GM19395 (cell line): ENCODE measurements at regions not wholly inside any gene's neighbourhood (a gene's known extent, or its start where the extent isn't known, plus 50 kb on each side); places are given as distances from the start of the nearest gene placed in this dataset.
"Not testable (repeated sequence)": the region's sequence is repeated elsewhere in the genome, so short reads cannot be mapped to it uniquely, and the experiment has no call there.

Experiments
- ATAC-seq: cut with Tn5 transposase; IDR thresholded peaks from one replicate; pipeline ENCODE4 v1.9.1; 2021; ENCODE audit warnings: mild to moderate bottlenecking, moderate library complexity; ENCODE audit not compliant: unreplicated experiment

- ATAC-seq = no peak
These were observed 199.3 kb downstream of the C9orf152 start for GRCh38 chr9:110008663-110009062.

DNA sequence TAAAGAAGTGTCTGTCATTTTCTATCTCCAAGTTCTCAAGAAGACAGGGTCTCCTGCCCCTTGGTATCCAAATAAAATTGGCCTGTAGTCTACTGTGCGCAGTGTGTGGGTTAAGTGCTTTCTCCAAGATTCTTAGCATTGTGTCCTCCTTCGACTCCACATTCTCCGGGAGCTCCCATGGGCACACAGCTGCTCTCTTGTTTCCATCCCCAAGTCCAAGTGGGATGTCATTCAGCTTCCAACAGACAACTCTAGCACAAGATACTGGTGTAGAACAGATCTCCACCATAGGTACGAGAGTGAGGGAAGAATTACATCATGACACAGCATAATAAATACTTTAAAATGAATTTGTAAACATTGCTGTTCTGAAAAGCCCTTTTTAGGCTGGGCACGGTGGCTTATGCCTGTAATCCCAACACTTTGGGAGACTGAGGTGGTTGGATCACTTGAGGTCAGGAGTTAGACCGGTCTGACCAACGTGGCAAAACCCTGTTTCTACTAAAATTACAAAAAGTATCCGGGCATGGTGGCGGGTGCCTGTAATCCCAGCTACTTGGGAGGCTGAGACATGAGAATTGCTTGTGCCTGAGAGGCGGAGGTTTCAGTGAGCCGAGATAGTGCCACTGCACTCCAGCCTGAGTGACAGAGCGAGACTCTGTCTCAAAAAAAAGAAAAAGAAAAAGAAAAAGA, 196.2 kb downstream of the C9orf152 start:
- no peak for ATAC-seq

- no peak for ATAC-seq
These were observed 194.9 kb downstream of the C9orf152 start for GRCh38 chr9:110013064-110013463.

- ATAC-seq = no peak
These were observed 192.2 kb downstream of the C9orf152 start for GRCh38 chr9:110015759-110016158.

GRCh38 chr9:110016340-110016739, 191.6 kb downstream of the C9orf152 start:
- no peak for ATAC-seq

- ATAC-seq = not testable (repeated sequence)
These were observed 187.7 kb downstream of the C9orf152 start for GRCh38 chr9:110020216-110020615.

- peak; percentile 99 for ATAC-seq
These were observed 186.1 kb downstream of the C9orf152 start for GRCh38 chr9:110021891-110022290.

- not testable (repeated sequence) for ATAC-seq
These were observed 184.7 kb downstream of the C9orf152 start for GRCh38 chr9:110023221-110023620.

- no peak for ATAC-seq
These were observed 182.3 kb downstream of the C9orf152 start for GRCh38 chr9:110025551-110026170.

DNA sequence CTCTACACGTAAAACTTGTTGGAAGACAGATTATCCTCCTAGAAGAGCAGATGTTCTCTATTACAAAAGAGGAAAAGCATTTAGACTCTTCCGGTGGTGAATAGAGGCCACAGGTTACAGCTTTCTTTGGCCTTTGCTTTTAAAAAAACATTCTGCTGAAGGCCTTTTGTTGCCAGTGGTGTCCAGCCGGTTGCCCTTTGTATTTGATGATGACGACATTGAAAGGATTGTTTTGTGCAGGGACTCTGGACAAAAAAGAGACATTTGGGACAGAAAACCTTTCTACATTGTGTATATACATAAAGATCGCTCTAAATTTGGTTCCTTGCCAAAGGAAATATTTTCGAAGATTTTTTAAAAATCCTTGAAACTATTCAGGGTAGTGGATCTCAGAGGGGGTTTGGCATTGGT, 180.3 kb downstream of the C9orf152 start:
- no peak for ATAC-seq

DNA sequence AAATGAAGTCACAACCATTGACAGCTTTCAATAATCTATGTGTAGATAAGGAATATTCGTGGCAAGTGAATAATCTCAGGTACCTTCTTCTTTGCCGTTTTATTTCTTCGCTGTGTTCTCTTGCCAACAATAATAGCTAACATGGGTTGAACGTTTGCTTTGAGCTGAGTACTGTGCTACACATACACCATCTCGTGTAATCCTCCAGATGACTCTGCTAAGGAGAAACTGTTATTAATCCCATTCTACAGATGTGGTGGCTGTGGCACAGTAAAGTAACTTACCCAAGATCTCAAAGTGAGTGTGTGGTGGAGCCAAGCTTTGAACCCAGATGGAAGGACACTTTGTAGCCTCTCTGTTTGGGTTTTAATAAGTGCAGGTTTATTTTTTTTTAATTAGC, 179.7 kb downstream of the C9orf152 start:
- ATAC-seq = no peak

- ATAC-seq = no peak
These were observed 179.3 kb downstream of the C9orf152 start for GRCh38 chr9:110028676-110029075.

DNA sequence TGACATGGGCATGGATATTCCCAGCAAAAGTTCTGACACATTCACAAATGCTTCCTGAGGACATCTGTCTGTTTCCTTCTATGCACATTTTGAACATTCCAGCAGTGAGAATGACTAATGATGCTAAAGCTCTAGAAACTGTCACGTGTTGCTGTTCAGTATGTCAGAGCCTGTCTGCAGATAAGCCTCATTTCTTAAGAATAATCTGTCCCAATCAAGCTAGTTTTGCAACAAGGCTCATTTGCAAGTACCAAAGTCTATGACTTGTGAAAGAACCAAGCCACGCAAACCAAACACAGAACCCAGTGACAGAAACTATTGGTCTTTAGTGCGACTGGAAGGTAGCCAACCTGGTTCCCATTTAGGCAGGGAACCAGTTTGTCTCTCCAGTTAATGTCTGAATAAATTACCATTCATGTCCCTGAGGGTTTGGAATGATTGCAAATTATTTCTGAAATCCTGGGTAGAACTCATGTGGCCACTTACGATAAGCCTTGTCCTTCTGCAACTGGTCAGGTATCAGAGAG, 178.5 kb downstream of the C9orf152 start:
- no peak for ATAC-seq

DNA sequence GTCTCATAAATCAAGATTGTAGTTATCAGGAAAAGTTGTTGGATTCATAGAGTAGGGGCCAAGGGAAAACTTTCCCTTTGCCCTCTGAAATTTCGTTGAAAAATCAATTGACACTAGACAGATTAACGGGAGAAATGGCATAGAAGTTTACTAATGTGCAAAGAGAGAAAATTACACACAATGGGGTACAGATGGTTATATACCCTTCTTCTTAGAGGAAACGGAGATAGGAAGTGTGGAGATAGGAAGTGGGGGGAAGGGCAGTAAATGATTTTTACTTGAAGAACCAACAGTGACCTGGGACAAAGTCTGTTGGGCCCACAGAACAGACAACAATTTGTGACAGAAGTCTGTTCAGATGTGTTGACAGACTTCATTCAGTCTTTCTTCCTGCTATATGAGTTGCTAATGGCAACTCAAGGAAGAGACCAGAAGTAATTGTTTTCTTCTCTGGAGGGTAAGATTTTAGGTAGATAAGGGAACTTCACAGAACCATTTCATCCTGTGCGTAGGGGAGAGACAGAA, 177.9 kb downstream of the C9orf152 start:
- no peak for ATAC-seq

- ATAC-seq = no peak
These were observed 177.3 kb downstream of the C9orf152 start for GRCh38 chr9:110030632-110031031.

DNA sequence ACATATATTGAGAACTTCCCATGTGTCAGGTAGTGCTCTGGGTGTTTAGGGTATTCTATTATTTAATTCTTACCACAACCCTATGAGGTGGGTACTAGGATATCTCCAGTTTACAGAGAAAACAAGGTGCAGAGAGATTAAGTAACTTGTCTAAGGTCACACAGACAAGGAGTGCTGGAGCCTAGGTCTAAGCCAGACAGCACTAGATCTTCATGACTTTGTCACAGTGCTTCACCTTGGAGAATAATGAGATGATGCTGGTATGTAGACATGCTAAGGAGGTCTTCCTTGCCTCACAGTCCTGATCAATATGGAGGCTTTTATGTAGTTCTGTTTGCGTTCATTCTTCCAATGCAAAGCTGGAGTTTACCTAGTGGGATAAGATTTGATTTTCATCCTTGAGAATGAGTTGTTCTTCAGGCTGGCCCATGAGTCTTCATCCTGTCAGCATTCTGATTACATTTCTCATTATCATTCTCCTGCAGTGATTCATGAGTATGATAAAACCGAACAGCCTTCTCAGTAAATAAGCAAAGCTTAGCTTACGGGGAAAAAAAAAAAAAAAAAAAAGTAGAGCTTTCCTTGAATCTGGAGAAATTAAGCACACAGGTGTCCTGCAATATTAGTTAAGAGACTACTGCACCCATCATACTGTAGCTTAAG, 176.3 kb downstream of the C9orf152 start:
- no peak for ATAC-seq

DNA sequence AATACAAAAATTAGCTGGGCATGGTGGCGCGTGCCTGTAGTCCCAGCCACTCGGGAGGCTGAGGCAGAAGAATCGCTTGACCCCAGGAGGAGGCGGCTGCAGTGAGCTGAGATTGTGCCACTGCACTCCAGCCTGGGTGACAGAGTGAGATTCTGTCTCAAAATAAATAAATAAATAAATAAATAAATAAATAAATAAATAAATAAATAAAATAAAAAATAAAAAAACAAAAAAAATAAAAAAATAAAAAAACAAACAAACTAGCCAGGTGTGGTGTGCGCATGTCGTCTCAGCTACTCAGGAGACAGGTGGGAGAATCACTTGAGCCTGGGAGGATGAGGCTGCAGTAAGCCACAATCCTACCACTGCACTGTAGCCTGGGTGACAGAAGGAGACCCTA, 175.4 kb downstream of the C9orf152 start:
- not testable (repeated sequence) for ATAC-seq

DNA sequence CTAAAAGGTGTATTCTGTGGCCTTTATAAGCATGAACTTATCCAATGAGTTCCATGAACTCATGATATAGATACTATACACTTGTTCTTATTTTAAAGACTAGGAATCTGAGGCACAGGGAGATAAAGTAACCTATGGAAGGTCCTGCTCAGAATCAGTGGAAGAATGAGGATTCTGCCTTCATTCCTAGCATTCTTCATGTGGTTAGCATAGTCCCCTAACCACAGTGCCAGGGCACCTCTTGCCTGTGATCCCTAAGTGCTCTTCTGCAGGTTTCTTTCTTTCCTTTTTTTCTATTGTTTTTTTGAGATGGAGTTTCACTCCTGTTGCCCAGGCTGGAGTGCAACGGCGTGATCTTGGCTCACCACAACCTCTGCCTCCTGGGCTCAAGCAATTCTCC, 174.1 kb downstream of the C9orf152 start:
- ATAC-seq = no peak

GRCh38 chr9:110036286-110036685, 171.7 kb downstream of the C9orf152 start:
- ATAC-seq = no peak

DNA sequence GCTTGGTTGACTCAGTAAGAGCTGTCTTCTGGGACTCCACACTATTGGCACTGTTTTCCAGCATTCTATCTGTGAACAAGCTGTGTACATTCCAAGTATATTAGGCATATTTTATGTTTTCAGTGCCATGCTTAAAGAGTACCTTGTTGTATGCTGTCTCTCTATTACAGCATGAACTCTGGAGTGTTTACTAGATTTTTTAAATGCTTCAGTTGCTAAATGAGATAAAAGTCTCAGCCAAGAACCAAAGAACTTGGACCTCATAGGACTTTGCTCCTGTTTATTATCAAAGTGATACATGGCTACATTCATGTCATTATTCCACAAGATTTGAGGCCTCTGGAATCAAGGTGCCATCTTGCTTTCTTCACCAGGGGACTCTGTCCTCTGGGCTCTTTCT, 167.2 kb downstream of the C9orf152 start:
- ATAC-seq = no peak

GRCh38 chr9:110041452-110041851, 166.5 kb downstream of the C9orf152 start:
- ATAC-seq = no peak
